ENCODE measurements at regions not wholly inside any gene's neighbourhood (a gene's known extent, or its start where the extent isn't known, plus 50 kb on each side); places are given as distances from the start of the nearest gene placed in this dataset.

- DNase-seq, result no peak
Observed at GRCh38 chr4:33316578-33316977, 2596.4 kb downstream of the PCDH7 start.

GRCh38 chr4:33323393-33323792, 2603.2 kb downstream of the PCDH7 start:
- DNase-seq, result no peak

GRCh38 chr4:33334416-33334815, 2614.2 kb downstream of the PCDH7 start:
- DNase-seq, result no peak

- no peak for DNase-seq
Observed at GRCh38 chr4:33339762-33340161, 2619.6 kb downstream of the PCDH7 start.

GRCh38 chr4:33340168-33340567, 2620.0 kb downstream of the PCDH7 start:
- DNase-seq, result no peak

- no peak for DNase-seq
Observed at GRCh38 chr4:33349376-33349775, 2629.2 kb downstream of the PCDH7 start.

- no peak for DNase-seq
Observed at GRCh38 chr4:33357121-33357520, 2637.0 kb downstream of the PCDH7 start.

GRCh38 chr4:33369446-33369845, 2649.3 kb downstream of the PCDH7 start:
- no peak for DNase-seq

- no peak for DNase-seq
Observed at GRCh38 chr4:33381816-33382215, 2661.6 kb downstream of the PCDH7 start.

- DNase-seq, result no peak
Observed at GRCh38 chr4:33386764-33387163, 2666.6 kb downstream of the PCDH7 start.

GRCh38 chr4:33390976-33391375, 2670.8 kb downstream of the PCDH7 start:
- no peak for DNase-seq

- no peak for DNase-seq
Observed at GRCh38 chr4:33395731-33396485, 2675.7 kb downstream of the PCDH7 start.

GRCh38 chr4:33400504-33400903, 2680.3 kb downstream of the PCDH7 start:
- DNase-seq, result no peak

- DNase-seq, result no peak
Observed at GRCh38 chr4:33407496-33407895, 2687.3 kb downstream of the PCDH7 start.

GRCh38 chr4:33411182-33411581, 2691.0 kb downstream of the PCDH7 start:
- DNase-seq, result no peak

GRCh38 chr4:33421887-33422286, 2701.7 kb downstream of the PCDH7 start:
- no peak for DNase-seq

- no peak for DNase-seq
Observed at GRCh38 chr4:33422656-33423055, 2702.5 kb downstream of the PCDH7 start.

GRCh38 chr4:33425936-33426335, 2705.8 kb downstream of the PCDH7 start:
- DNase-seq, result no peak

GRCh38 chr4:33427676-33428075, 2707.5 kb downstream of the PCDH7 start:
- no peak for DNase-seq

GRCh38 chr4:33429971-33430370, 2709.8 kb downstream of the PCDH7 start:
- DNase-seq, result no peak

- DNase-seq, result no peak
Observed at GRCh38 chr4:33437406-33437805, 2717.2 kb downstream of the PCDH7 start.

- DNase-seq, result no peak
Observed at GRCh38 chr4:33446953-33447352, 2726.8 kb downstream of the PCDH7 start.

GRCh38 chr4:33448948-33449347, 2728.8 kb downstream of the PCDH7 start:
- no peak for DNase-seq

- no peak for DNase-seq
Observed at GRCh38 chr4:33453436-33453835, 2733.3 kb downstream of the PCDH7 start.

- DNase-seq, result no peak
Observed at GRCh38 chr4:33453916-33454315, 2733.7 kb downstream of the PCDH7 start.
